ENCODE measurements at regions not wholly inside any gene's neighbourhood (a gene's known extent, or its start where the extent isn't known, plus 50 kb on each side); places are given as distances from the start of the nearest gene placed in this dataset.
"Not testable (repeated sequence)": the region's sequence is repeated elsewhere in the genome, so short reads cannot be mapped to it uniquely, and the experiment has no call there.

GRCh38 chr6:5836597-5836996 is 170.1 kb downstream of the NRN1 start:
- DNase-seq = not testable (repeated sequence)

- no peak for DNase-seq
These were observed 173.6 kb downstream of the NRN1 start for GRCh38 chr6:5833120-5833519.

- no peak for DNase-seq
These were observed 174.1 kb downstream of the NRN1 start for GRCh38 chr6:5832668-5833067.

- not testable (repeated sequence) for DNase-seq
These were observed 175.4 kb downstream of the NRN1 start for GRCh38 chr6:5831219-5831862.

- DNase-seq = no peak
These were observed 178.4 kb downstream of the NRN1 start for GRCh38 chr6:5828296-5828695.

GRCh38 chr6:5827056-5827904 is 179.4 kb downstream of the NRN1 start:
- no peak for DNase-seq

- not testable (repeated sequence) for DNase-seq
These were observed 182.2 kb downstream of the NRN1 start for GRCh38 chr6:5824382-5824983.

Measured in NCI-H226 (cell line).